Keratinocyte (primary cell): ENCODE measurements at regions not wholly inside any gene's neighbourhood (a gene's known extent, or its start where the extent isn't known, plus 50 kb on each side); places are given as distances from the start of the nearest gene placed in this dataset.

Source experiments
- DNase-seq: peaks from one replicate; pipeline ENCODE4 v3.0.0-alpha.2; 2011; ENCODE audit warnings: low read depth, missing footprints, low spot score
- FAIRE-seq: peaks from 2 replicates; lab custom pipeline; 2011; peaks lifted over from hg19 to GRCh38; lab: Jason Lieb, UNC
- H2AFZ ChIP-seq: 2 replicates; pipeline ENCODE4 v1.6.0; 2012; ENCODE audit warnings: low read length, control low read depth, inconsistent platforms; ENCODE audit not compliant: control insufficient read depth
- H3K27ac ChIP-seq: 2 replicates; pipeline ENCODE4 v1.5.1; 2011; ENCODE audit warnings: low read length; ENCODE audit not compliant: control insufficient read depth, insufficient read depth
- H3K27me3 ChIP-seq: 3 replicates; pipeline ENCODE4 v1.6.0; 2011; ENCODE audit warnings: low read length; ENCODE audit not compliant: control insufficient read depth, insufficient read depth; ENCODE audit errors: extremely low read depth
- H3K36me3 ChIP-seq, 2 experiments: 2 replicates in 1 of 2; 3 replicates in 1 of 2; pipeline ENCODE4 v1.5.1; 2011; ENCODE audit warnings: low read length in 2 of 2, mild to moderate bottlenecking in 1 of 2; ENCODE audit not compliant: control insufficient read depth in 2 of 2, insufficient read depth in 2 of 2; ENCODE audit errors: extremely low read depth in 1 of 2
- H3K4me1 ChIP-seq: 3 replicates; pipeline ENCODE4 v1.5.1; 2011; ENCODE audit warnings: low read length; ENCODE audit not compliant: control insufficient read depth, insufficient read depth; ENCODE audit errors: extremely low read depth
- H3K4me2 ChIP-seq: 3 replicates; pipeline ENCODE4 v1.6.0; 2011; ENCODE audit warnings: low read depth, low read length; ENCODE audit not compliant: control insufficient read depth, insufficient read depth; ENCODE audit errors: extremely low read depth
- H3K4me3 ChIP-seq, 3 experiments: fragments of 200-600 bp in 1 of 3; sonication (generic) in 1 of 3; 2 replicates in 2 of 3; 3 replicates in 1 of 3; pipeline ENCODE4 v1.5.1; 2011 to 2016; ENCODE audit warnings: low read length in 3 of 3, mild to moderate bottlenecking in 3 of 3, control low read depth in 2 of 3, inconsistent platforms in 1 of 3, low read depth in 1 of 3, mixed read lengths in 1 of 3, mixed run types in 1 of 3, moderate library complexity in 1 of 3; ENCODE audit not compliant: control insufficient read depth in 2 of 3, insufficient read depth in 2 of 3; ENCODE audit errors: extremely low read depth in 1 of 3
- H3K79me2 ChIP-seq: 2 replicates; pipeline ENCODE4 v1.6.0; 2012; ENCODE audit warnings: low read length; ENCODE audit not compliant: control insufficient read depth, insufficient read depth
- H3K9ac ChIP-seq: 3 replicates; pipeline ENCODE4 v1.6.0; 2011; ENCODE audit warnings: low read length; ENCODE audit not compliant: control insufficient read depth, insufficient read depth; ENCODE audit errors: extremely low read depth
- H3K9me1 ChIP-seq: 3 replicates; pipeline ENCODE4 v1.6.0; 2011; ENCODE audit warnings: low read length; ENCODE audit not compliant: control insufficient read depth, insufficient read depth; ENCODE audit errors: extremely low read depth
- H3K9me3 ChIP-seq: 2 replicates; pipeline ENCODE4 v1.5.1; 2012; ENCODE audit warnings: low read depth, low read length; ENCODE audit not compliant: control insufficient read depth
- H4K20me1 ChIP-seq: 3 replicates; pipeline ENCODE4 v1.6.0; 2011; ENCODE audit warnings: low read length; ENCODE audit not compliant: control insufficient read depth, insufficient read depth; ENCODE audit errors: extremely low read depth
- CTCF ChIP-seq, 3 experiments: IDR thresholded peaks in 1 of 3; conservative IDR thresholded peaks in 1 of 3; optimal IDR thresholded peaks in 1 of 3; 2 replicates in 2 of 3; 3 replicates in 1 of 3; pipeline versions ENCODE3 to v1.5.1; 2011; ENCODE audit warnings: low read length in 3 of 3, mild to moderate bottlenecking in 3 of 3, moderate library complexity in 2 of 3, control low read depth in 1 of 3, inconsistent platforms in 1 of 3; ENCODE audit not compliant: insufficient read depth in 2 of 3; ENCODE audit errors: extremely low read depth in 1 of 3
- EZH2 ChIP-seq: IDR thresholded peaks from one replicate; pipeline ENCODE4 v1.6.1; 2012; ENCODE audit warnings: inconsistent platforms, mild to moderate bottlenecking, low read length, moderate library complexity
- dilution Hi-C: fragments of 300-500 bp; cut with MboI; formaldehyde crosslinking; loops from one replicate; pipeline ENCODE4 v1.7.0; 2020; ENCODE audit warnings: low sequenced_read_pairs; ENCODE audit not compliant: extremely low pct_ligation_motif_present

- no peaks in the 10 kb centered on the region for H3K9me1 ChIP-seq
- no peaks in the 10 kb centered on the region for H4K20me1 ChIP-seq
- no peak overlapping the region for H3K27ac ChIP-seq
- no peak overlapping the region for H3K9ac ChIP-seq
- TF ChIP-seq EZH2 (no peak), CTCF (optimal IDR thresholded peaks at IDR 0.05 in 1 of 3, IDR thresholded peaks at IDR 0.05 in 1 of 3, conservative IDR thresholded peaks at IDR 0.05 in 1 of 3; ENCODE audit: extremely low read depth in 1 of 3, insufficient read depth in 2 of 3, low read length in 3 of 3) (no peak)
- no peak overlapping the region for H3K4me3 ChIP-seq
- H3K4me2 ChIP-seq = no peak overlapping the region
- DNase-seq (no peak), FAIRE-seq (no peak)
- no peak overlapping the region for H2AFZ ChIP-seq
- no peaks in the 10 kb centered on the region for H3K79me2 ChIP-seq
- no peaks in the 10 kb centered on the region for H3K4me1 ChIP-seq
- no peaks in the 10 kb centered on the region for H3K27me3 ChIP-seq
- no peaks in the 10 kb centered on the region for H3K36me3 ChIP-seq
- H3K9me3 ChIP-seq = no peaks in the 10 kb centered on the region
- dilution Hi-C loops = no loop called here
Observed at GRCh38 chr4:180253419-180253818, 1989.8 kb upstream of the TENM3 start.

- no peaks in the 10 kb centered on the region for H3K36me3 ChIP-seq
- H3K27ac ChIP-seq = no peak overlapping the region
- H4K20me1 ChIP-seq = no peaks in the 10 kb centered on the region
- no peak overlapping the region for H3K4me2 ChIP-seq
- TF ChIP-seq CTCF (optimal IDR thresholded peaks at IDR 0.05 in 1 of 3, IDR thresholded peaks at IDR 0.05 in 1 of 3, conservative IDR thresholded peaks at IDR 0.05 in 1 of 3; ENCODE audit: extremely low read depth in 1 of 3, insufficient read depth in 2 of 3, low read length in 3 of 3) (no peak), EZH2 (no peak)
- FAIRE-seq (no peak), DNase-seq (no peak)
- H2AFZ ChIP-seq = no peak overlapping the region
- dilution Hi-C loops = no loop called here
- no peaks in the 10 kb centered on the region for H3K4me1 ChIP-seq
- no peak overlapping the region for H3K4me3 ChIP-seq
- H3K9me3 ChIP-seq = no peaks in the 10 kb centered on the region
- no peak overlapping the region for H3K9ac ChIP-seq
- no peaks in the 10 kb centered on the region for H3K79me2 ChIP-seq
- no peaks in the 10 kb centered on the region for H3K9me1 ChIP-seq
- H3K27me3 ChIP-seq = no peaks in the 10 kb centered on the region
Observed at GRCh38 chr4:180261346-180261745, 1981.9 kb upstream of the TENM3 start.
